ENCODE measurements at regions not wholly inside any gene's neighbourhood (a gene's known extent, or its start where the extent isn't known, plus 50 kb on each side); places are given as distances from the start of the nearest gene placed in this dataset.

DNA sequence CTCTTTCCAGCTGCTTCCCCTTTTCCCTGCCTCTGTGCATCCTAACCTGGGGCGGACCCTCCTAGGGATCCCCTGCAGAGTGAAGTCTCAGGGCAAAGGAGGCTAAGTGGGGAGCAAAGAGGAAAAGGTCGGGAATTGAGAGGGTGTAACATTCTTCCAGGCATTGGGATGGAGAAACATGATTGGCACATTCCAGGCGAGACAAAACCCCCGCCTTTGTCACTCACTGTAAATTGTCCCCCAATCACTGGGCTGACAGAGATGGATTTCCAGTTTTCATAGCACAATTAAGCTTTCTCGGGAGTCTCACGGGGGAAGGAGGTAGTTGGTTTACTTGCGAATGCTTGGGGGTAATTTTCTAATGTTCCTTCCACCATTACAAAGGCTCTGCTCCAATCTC lies 74.9 kb downstream of the MIAT start:
- TF ChIP-seq, protein P1, sequence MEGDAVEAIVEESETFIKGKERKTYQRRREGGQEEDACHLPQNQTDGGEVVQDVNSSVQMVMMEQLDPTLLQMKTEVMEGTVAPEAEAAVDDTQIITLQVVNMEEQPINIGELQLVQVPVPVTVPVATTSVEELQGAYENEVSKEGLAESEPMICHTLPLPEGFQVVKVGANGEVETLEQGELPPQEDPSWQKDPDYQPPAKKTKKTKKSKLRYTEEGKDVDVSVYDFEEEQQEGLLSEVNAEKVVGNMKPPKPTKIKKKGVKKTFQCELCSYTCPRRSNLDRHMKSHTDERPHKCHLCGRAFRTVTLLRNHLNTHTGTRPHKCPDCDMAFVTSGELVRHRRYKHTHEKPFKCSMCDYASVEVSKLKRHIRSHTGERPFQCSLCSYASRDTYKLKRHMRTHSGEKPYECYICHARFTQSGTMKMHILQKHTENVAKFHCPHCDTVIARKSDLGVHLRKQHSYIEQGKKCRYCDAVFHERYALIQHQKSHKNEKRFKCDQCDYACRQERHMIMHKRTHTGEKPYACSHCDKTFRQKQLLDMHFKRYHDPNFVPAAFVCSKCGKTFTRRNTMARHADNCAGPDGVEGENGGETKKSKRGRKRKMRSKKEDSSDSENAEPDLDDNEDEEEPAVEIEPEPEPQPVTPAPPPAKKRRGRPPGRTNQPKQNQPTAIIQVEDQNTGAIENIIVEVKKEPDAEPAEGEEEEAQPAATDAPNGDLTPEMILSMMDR (IDR thresholded peaks at IDR 0.05; ENCODE audit: low read depth, low read length): no peak
- TF ChIP-seq POLR2A (IDR thresholded peaks at IDR 0.05; ENCODE audit: extremely low read depth, insufficient read length): no peak

All from NB4 (cell line).